ENCODE measurements at regions not wholly inside any gene's neighbourhood (a gene's known extent, or its start where the extent isn't known, plus 50 kb on each side); places are given as distances from the start of the nearest gene placed in this dataset.
"Not testable (repeated sequence)": the region's sequence is repeated elsewhere in the genome, so short reads cannot be mapped to it uniquely, and the experiment has no call there.

GRCh38 chr2:122019724-122020123, 264.3 kb downstream of the TSN start:
- no peak for DNase-seq

- DNase-seq: no peak
These were observed 264.9 kb downstream of the TSN start for GRCh38 chr2:122020377-122020776.

GRCh38 chr2:122021941-122022340, 266.5 kb downstream of the TSN start:
- DNase-seq: no peak

GRCh38 chr2:122022531-122022930, 267.1 kb downstream of the TSN start:
- DNase-seq: no peak

- no peak for DNase-seq
These were observed 267.8 kb downstream of the TSN start for GRCh38 chr2:122023059-122023864.

GRCh38 chr2:122027510-122028217, 272.2 kb downstream of the TSN start:
- no peak for DNase-seq

- DNase-seq: no peak
These were observed 273.1 kb downstream of the TSN start for GRCh38 chr2:122028371-122029100.

- no peak for DNase-seq
These were observed 274.0 kb downstream of the TSN start for GRCh38 chr2:122029456-122029855.

GRCh38 chr2:122029945-122030344, 274.5 kb downstream of the TSN start:
- DNase-seq: no peak

- no peak for DNase-seq
These were observed 276.3 kb downstream of the TSN start for GRCh38 chr2:122031544-122032263.

GRCh38 chr2:122032264-122032645, 276.8 kb downstream of the TSN start:
- no peak for DNase-seq

GRCh38 chr2:122033778-122034177, 278.3 kb downstream of the TSN start:
- no peak for DNase-seq

GRCh38 chr2:122034344-122034743, 278.9 kb downstream of the TSN start:
- DNase-seq: no peak

- DNase-seq: no peak
These were observed 279.3 kb downstream of the TSN start for GRCh38 chr2:122034777-122035176.

- not testable (repeated sequence) for DNase-seq
These were observed 283.4 kb downstream of the TSN start for GRCh38 chr2:122038816-122039215.

- DNase-seq: no peak
These were observed 286.0 kb downstream of the TSN start for GRCh38 chr2:122041455-122041854.

- not testable (repeated sequence) for DNase-seq
These were observed 296.2 kb downstream of the TSN start for GRCh38 chr2:122051659-122052058.

- DNase-seq: peak; percentile 49 to 83
These were observed 300.1 kb downstream of the TSN start for GRCh38 chr2:122055521-122055931.

GRCh38 chr2:122056853-122057252, 301.4 kb downstream of the TSN start:
- no peak for DNase-seq

- DNase-seq: no peak
These were observed 305.8 kb downstream of the TSN start for GRCh38 chr2:122061206-122061605.

- no peak for DNase-seq
These were observed 306.4 kb downstream of the TSN start for GRCh38 chr2:122061831-122062230.

- DNase-seq: no peak
These were observed 307.1 kb downstream of the TSN start for GRCh38 chr2:122062506-122062905.

Data from right lung (tissue), 2 donors.